RWPE2 (cell line): ENCODE measurements at regions not wholly inside any gene's neighbourhood (a gene's known extent, or its start where the extent isn't known, plus 50 kb on each side); places are given as distances from the start of the nearest gene placed in this dataset.

ENCODE experiments used
- ATAC-seq: fragments of 200-7000 bp; cut with Tn5 transposase; 3 replicates; pipeline ENCODE4 v1.9.1; 2021; ENCODE audit warnings: low read depth
- DNase-seq: peaks from one replicate; pipeline ENCODE4 v3.0.0-alpha.2; 2020; ENCODE audit warnings: low spot score
- H3K27ac ChIP-seq: fragments of 450-650 bp; 2 replicates; pipeline ENCODE4 v1.5.1; 2017; ENCODE audit warnings: mild to moderate bottlenecking; ENCODE audit not compliant: poor library complexity, severe bottlenecking
- H3K27me3 ChIP-seq: fragments of 250-450 bp; sonication (Bioruptor Pico); 2 replicates; pipeline ENCODE4 v1.5.1; 2021; ENCODE audit warnings: mild to moderate bottlenecking, moderate library complexity; ENCODE audit not compliant: insufficient read depth, poor library complexity, severe bottlenecking
- H3K36me3 ChIP-seq: fragments of 250-450 bp; sonication (Bioruptor Pico); 2 replicates; pipeline ENCODE4 v1.5.1; 2020; ENCODE audit warnings: low read depth, mild to moderate bottlenecking, moderate library complexity
- H3K4me1 ChIP-seq: fragments of 250-450 bp; sonication (Bioruptor Pico); 2 replicates; pipeline ENCODE4 v1.5.1; 2021; ENCODE audit warnings: mild to moderate bottlenecking, moderate library complexity; ENCODE audit not compliant: insufficient read depth, poor library complexity, severe bottlenecking
- H3K4me3 ChIP-seq: fragments of 250-450 bp; sonication (Bioruptor Pico); 2 replicates; pipeline ENCODE4 v1.5.1; 2021; ENCODE audit warnings: mild to moderate bottlenecking, moderate library complexity; ENCODE audit not compliant: severe bottlenecking
- H3K9me3 ChIP-seq: fragments of 250-450 bp; sonication (Bioruptor Pico); 2 replicates; pipeline ENCODE4 v1.5.1; 2021; ENCODE audit warnings: mild to moderate bottlenecking, moderate library complexity; ENCODE audit not compliant: severe bottlenecking
- TF ChIP-seq, protein P1 (sequence below): fragments of 450-650 bp; IDR thresholded peaks from one replicate; pipeline ENCODE4 v1.5.1; 2017; ENCODE audit warnings: mild to moderate bottlenecking, moderate library complexity; ENCODE audit not compliant: poor library complexity, severe bottlenecking

DNA sequence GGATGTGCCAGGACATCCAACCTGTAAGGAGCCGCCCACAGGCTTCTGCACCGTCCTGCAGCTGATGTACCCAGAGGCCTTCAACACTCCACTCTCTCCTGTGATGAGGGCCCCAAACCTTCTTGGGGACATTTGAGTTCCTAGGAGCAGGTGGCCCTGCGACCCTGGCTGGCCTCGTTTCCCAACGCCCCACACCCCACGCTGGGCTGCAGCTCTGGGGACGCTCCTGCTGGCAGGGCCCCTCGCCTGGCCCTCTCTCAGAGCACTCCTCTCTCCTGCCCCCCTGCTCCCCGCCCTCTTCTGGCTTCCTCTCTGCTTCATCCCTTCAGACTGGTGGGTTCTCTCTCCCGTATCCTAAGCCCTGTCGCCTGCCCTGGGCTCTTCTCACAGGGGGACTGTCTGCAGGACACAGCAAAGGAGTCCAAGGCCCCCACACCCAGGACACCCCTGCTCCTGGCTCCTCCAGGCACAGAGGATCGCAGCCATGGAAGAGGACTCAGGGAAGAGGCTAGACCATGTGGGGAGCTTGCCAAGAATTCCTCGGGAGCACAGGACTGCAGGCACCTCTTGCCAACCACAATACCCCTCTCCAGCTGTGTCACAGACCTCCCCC is 541.4 kb downstream of the TCERG1L start:
- no peaks in the 10 kb centered on the region for H3K36me3 ChIP-seq
- peaks cover 9% of the 10 kb centered on the region for H3K27me3 ChIP-seq
- ATAC-seq (no peak), DNase-seq (peak; percentile 25)
- H3K27ac ChIP-seq = no peak overlapping the region
- H3K9me3 ChIP-seq = peaks cover 2% of the 10 kb centered on the region
- TF ChIP-seq, protein P1, sequence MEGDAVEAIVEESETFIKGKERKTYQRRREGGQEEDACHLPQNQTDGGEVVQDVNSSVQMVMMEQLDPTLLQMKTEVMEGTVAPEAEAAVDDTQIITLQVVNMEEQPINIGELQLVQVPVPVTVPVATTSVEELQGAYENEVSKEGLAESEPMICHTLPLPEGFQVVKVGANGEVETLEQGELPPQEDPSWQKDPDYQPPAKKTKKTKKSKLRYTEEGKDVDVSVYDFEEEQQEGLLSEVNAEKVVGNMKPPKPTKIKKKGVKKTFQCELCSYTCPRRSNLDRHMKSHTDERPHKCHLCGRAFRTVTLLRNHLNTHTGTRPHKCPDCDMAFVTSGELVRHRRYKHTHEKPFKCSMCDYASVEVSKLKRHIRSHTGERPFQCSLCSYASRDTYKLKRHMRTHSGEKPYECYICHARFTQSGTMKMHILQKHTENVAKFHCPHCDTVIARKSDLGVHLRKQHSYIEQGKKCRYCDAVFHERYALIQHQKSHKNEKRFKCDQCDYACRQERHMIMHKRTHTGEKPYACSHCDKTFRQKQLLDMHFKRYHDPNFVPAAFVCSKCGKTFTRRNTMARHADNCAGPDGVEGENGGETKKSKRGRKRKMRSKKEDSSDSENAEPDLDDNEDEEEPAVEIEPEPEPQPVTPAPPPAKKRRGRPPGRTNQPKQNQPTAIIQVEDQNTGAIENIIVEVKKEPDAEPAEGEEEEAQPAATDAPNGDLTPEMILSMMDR = no peak
- H3K4me1 ChIP-seq = no peaks in the 10 kb centered on the region
- H3K4me3 ChIP-seq = no peak overlapping the region

GRCh38 chr10:130771491-130771946 is 540.0 kb downstream of the TCERG1L start:
- DNase-seq = peak; percentile 19
- H3K27ac ChIP-seq = no peak overlapping the region
- no peaks in the 10 kb centered on the region for H3K36me3 ChIP-seq
- ATAC-seq = no peak
- TF ChIP-seq, protein P1 = no peak
- no peaks in the 10 kb centered on the region for H3K9me3 ChIP-seq
- peaks cover 9% of the 10 kb centered on the region for H3K27me3 ChIP-seq
- no peak overlapping the region for H3K4me3 ChIP-seq
- H3K4me1 ChIP-seq = no peaks in the 10 kb centered on the region

DNA sequence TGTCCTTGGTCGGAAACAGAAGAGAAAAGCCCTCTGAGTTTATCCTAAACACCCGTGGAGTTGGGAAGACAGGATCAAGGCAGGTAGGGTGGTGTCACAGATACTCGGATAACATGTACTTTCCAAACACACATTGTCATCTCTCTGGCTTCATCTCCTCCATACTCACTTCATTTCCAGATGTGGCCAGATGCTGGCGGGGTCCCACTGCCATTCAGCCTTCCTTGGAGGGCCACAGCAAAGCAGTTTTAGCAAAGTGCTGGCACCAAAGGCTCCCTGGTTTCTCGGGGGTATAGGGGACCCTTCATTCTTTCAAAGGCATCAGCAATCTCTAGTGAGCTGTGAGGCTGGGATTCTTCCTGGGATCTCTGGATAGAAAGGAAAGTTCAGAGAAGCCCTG is 539.5 kb downstream of the TCERG1L start:
- Histone ChIP-seq H3K9me3 (no peaks in the 10 kb centered on the region), H3K4me3 (no peak overlapping the region), H3K36me3 (no peaks in the 10 kb centered on the region), H3K27me3 (peaks cover 9% of the 10 kb centered on the region), H3K4me1 (no peaks in the 10 kb centered on the region), H3K27ac (no peak overlapping the region)
- ATAC-seq (no peak), DNase-seq (no peak)
- TF ChIP-seq, protein P1 = no peak

- H3K27me3 ChIP-seq = peaks cover 9% of the 10 kb centered on the region
- no peaks in the 10 kb centered on the region for H3K9me3 ChIP-seq
- TF ChIP-seq, protein P1 = no peak
- DNase-seq = peak; percentile 26
- H3K4me3 ChIP-seq = no peak overlapping the region
- no peak overlapping the region for H3K27ac ChIP-seq
- ATAC-seq = no peak
- no peaks in the 10 kb centered on the region for H3K4me1 ChIP-seq
- no peaks in the 10 kb centered on the region for H3K36me3 ChIP-seq
These were observed 538.8 kb downstream of the TCERG1L start for GRCh38 chr10:130772676-130773075.

GRCh38 chr10:130773941-130774340 is 537.6 kb downstream of the TCERG1L start:
- TF ChIP-seq, protein P1 = no peak
- no peak overlapping the region for H3K4me3 ChIP-seq
- H3K36me3 ChIP-seq = no peaks in the 10 kb centered on the region
- peaks cover 9% of the 10 kb centered on the region for H3K27me3 ChIP-seq
- no peaks in the 10 kb centered on the region for H3K9me3 ChIP-seq
- H3K27ac ChIP-seq = no peak overlapping the region
- no peaks in the 10 kb centered on the region for H3K4me1 ChIP-seq
- DNase-seq (no peak), ATAC-seq (no peak)
